ENCODE measurements at regions not wholly inside any gene's neighbourhood (a gene's known extent, or its start where the extent isn't known, plus 50 kb on each side); places are given as distances from the start of the nearest gene placed in this dataset.

- Histone ChIP-seq H3K4me1 (no peaks in the 10 kb centered on the region), H3K27ac (no peak overlapping the region), H3K9me3 (no peaks in the 10 kb centered on the region), H3K4me3 (no peak overlapping the region), H3K36me3 (ENCODE audit: insufficient read depth in 1 of 2, low read depth in 1 of 2) (no peaks in the 10 kb centered on the region), H3K27me3 (ENCODE audit: insufficient read depth in 3 of 3, low read length in 2 of 3) (no peaks in the 10 kb centered on the region)
- 75 to 85% (median 82%) methylated on average over 11 of the region's 11 CpGs for WGBS, 3 donors
- peak in 1 of 2 donors; percentile 37 for DNase-seq
- no peak for ATAC-seq
- intact Hi-C loops (cut with DNase I): no loop called here
- no peak for TF ChIP-seq CTCF (IDR thresholded peaks at IDR 0.05)
Measured at GRCh38 chr2:10235909-10236550, 66.7 kb upstream of the HPCAL1 start.

- Histone ChIP-seq H3K4me3 (no peak overlapping the region), H3K4me1 (no peaks in the 10 kb centered on the region), H3K9me3 (no peaks in the 10 kb centered on the region), H3K36me3 (ENCODE audit: insufficient read depth in 1 of 2, low read depth in 1 of 2) (no peaks in the 10 kb centered on the region), H3K27ac (no peak overlapping the region), H3K27me3 (ENCODE audit: insufficient read depth in 3 of 3, low read length in 2 of 3) (no peaks in the 10 kb centered on the region)
- ATAC-seq (no peak), DNase-seq (peak in 1 of 2 donors; percentile 28)
- TF ChIP-seq CTCF (IDR thresholded peaks at IDR 0.05): no peak
- 69 to 83% (median 71%) methylated on average over 10 of the region's 10 CpGs for WGBS, 3 donors
- intact Hi-C loops (cut with DNase I): no loop called here
Measured at GRCh38 chr2:10236571-10237391, 65.9 kb upstream of the HPCAL1 start.

DNA sequence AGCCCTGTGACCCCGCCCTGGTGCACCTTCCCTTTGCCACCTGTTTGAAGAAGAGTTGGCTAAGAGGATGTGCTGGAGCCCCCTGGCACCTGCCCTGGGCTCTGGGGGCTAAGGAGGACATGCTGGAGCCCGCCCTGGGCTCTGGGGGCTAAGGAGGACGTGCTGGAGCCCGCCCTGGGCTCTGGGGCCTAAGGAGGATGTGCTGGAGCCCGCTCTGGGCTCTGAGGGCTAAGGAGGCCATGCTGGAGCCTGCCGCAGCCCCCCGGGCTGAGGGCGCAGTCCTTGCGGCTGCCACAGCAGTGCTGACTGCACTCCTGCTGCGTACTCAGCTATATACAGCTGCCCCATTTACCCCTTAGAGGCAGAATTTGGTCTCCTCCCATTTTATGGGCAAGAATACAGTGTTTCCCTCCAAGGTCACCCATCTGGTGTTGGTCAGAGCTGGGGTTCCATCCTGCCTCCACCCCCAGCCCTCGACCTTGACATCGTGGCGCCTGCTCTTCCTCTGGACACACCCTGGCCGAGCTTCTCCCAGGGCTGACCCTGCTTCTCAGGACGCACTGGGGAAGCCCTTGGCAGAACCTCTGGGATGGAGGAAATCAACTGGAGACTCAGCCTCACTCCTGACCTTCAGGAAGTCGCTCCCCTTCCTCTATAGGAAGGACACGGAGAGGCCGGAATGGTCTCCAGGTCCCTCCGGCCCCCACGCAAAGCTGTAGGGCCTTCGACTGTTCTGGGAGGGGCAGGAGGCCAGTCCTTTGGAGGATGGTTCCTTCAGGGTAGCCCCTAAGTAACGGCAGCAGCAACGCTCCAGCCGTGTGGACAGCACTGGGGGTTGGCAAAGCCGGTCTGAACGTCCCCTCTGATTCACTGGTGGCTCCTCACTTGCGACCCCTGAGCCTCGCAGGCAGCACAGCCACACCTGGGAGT is 65.0 kb upstream of the HPCAL1 start:
- H3K4me1 ChIP-seq: no peaks in the 10 kb centered on the region
- no peaks in the 10 kb centered on the region for H3K9me3 ChIP-seq
- no peaks in the 10 kb centered on the region for H3K36me3 ChIP-seq (ENCODE audit: insufficient read depth in 1 of 2, low read depth in 1 of 2)
- no peak overlapping the region for H3K27ac ChIP-seq
- H3K27me3 ChIP-seq (ENCODE audit: insufficient read depth in 3 of 3, low read length in 2 of 3): no peaks in the 10 kb centered on the region
- no peak for TF ChIP-seq CTCF (IDR thresholded peaks at IDR 0.05)
- ATAC-seq: no peak
- no peak overlapping the region for H3K4me3 ChIP-seq
- intact Hi-C loops (cut with DNase I): no loop called here
- peak in 1 of 2 donors; percentile 53 for DNase-seq
- 78 to 79% (median 79%) methylated on average over 28 of the region's 28 CpGs for WGBS, 3 donors

DNA sequence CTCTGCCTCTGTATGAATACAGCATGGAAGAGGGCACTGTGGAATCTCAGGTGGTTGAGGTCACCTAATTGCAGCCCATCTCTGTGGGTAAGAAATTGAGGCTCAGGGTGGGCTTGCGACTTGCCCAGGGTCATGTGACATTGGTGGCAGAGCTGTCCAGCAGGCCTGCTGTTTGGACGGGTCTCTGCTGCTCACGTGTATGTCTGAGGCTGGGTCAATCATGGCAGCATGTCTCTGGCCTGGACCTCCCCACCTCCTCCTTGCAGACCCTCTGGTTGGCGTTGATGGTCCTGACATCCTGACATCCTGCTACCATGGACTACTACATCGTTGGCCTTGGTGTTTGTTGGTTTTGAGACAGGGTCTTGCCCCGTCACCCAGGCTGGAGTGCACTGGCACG is 64.3 kb upstream of the HPCAL1 start:
- H3K27me3 ChIP-seq (ENCODE audit: insufficient read depth in 3 of 3, low read length in 2 of 3): no peaks in the 10 kb centered on the region
- no peak overlapping the region for H3K4me3 ChIP-seq
- H3K27ac ChIP-seq: no peak overlapping the region
- intact Hi-C loops (cut with DNase I): no loop called here
- no peak for TF ChIP-seq CTCF (IDR thresholded peaks at IDR 0.05)
- ATAC-seq: no peak
- no peaks in the 10 kb centered on the region for H3K36me3 ChIP-seq (ENCODE audit: insufficient read depth in 1 of 2, low read depth in 1 of 2)
- WGBS, 3 donors: 89 to 95% (median 93%) methylated on average over 7 of the region's 7 CpGs
- no peaks in the 10 kb centered on the region for H3K4me1 ChIP-seq
- DNase-seq: no peak
- no peaks in the 10 kb centered on the region for H3K9me3 ChIP-seq

All from psoas muscle (tissue), 7 donors.